GM11168 (cell line): ENCODE measurements at regions not wholly inside any gene's neighbourhood (a gene's known extent, or its start where the extent isn't known, plus 50 kb on each side); places are given as distances from the start of the nearest gene placed in this dataset.

Experiments used
- in situ Hi-C: fragments of 300-500 bp; cut with MboI; formaldehyde crosslinking; loops from one replicate; pipeline ENCODE4 v1.12.0; 2022; ENCODE audit warnings: low sequenced_read_pairs; ENCODE audit not compliant: unreplicated experiment

GRCh38 chr1:193974286-193974798, 787.9 kb upstream of the B3GALT2 start:
- in situ Hi-C loops: no loop called here

- in situ Hi-C loops: no loop called here
These were observed 787.0 kb upstream of the B3GALT2 start for GRCh38 chr1:193973428-193973827.

DNA sequence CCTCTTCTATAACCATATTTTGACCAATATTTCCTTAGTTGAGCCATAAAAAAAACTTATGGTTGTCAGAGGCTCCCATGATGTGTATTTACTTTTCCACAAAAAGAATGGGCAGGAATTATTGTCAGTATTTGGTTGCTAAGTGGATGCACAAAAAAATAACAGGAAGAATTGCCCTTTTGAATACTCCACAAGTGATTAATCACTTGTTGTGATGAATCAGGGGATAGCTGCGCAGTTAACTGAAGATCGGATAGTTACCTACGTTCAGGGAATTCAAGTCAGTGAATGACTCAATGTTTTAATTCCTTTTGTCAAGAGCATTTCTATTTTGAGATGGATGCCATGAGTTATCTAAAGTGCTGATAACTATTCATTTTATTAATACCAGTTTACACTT, 785.2 kb upstream of the B3GALT2 start:
- in situ Hi-C loops: no loop called here

DNA sequence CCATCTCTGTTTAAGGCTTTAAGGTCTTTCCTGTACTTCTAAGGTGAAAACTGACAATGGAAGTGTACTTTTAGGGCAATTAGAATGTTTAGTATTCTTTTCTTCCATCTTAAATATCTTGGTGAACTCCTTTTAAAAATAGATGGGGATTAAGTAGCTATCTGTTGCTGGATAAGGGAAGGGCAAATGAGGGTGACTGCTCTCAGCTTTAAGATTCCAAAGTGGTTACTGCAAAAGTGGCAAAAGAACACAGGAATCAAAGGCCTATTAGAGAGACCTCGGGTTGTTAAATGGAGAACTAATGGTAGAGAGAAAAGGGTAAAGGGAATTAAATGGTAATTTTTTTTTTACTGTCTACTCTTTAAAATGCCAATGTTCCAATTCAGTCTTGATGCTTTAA, 774.1 kb upstream of the B3GALT2 start:
- in situ Hi-C loops: no loop called here

- in situ Hi-C loops: no loop called here
These were observed 773.6 kb upstream of the B3GALT2 start for GRCh38 chr1:193960040-193960439.

DNA sequence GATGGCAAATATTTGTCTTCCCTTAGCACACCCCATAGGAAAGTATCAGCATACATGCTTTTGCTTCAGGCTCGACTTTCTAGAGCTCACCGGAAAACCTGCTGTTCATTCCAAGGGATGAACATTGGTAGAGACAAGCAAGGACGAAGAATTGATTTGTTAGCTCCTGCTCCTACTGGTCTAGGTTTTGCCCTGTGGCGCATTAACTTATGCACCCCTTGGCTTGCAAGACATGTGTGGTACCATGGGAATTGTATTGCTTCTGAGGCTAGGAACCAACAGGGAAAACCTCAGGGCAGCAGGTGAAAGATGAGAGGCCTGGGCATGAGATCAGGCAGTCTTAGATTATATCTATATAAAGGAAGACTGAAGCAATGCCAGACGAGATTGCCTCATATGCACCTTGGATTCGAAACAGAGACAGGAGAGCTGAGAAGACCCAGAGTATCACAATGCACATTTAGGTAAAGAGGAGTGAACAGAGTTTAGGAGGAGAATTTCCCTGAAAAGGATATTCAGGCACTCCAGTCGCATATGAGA, 771.2 kb upstream of the B3GALT2 start:
- in situ Hi-C loops: no loop called here

DNA sequence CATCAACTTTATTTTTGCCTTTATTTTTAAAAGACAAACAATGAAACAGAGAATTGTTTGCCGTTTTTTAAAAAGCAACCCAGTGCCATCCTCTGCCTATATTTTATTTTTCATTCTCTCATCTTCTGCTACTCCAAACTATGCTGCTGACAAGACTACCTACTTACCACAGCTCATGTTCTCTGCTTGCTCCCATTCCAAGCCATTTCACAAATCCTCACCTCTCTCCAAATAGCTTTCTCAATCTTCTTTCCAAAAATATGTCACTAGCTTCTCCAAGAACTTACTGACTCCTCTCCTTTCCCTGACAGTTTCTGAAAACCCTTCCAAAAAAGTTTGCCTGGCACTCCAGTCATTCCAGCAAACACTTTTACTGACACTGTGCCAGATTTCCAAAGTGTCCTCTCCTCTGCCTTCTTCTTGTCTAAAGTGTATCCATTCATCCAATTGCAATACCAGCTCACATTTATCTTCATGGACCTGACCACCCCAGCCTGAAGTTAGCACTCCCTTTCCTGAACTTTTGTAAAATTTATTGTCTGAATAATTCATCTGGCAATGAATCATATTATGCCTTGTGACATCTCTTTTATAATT, 766.5 kb upstream of the B3GALT2 start:
- in situ Hi-C loops: no loop called here

DNA sequence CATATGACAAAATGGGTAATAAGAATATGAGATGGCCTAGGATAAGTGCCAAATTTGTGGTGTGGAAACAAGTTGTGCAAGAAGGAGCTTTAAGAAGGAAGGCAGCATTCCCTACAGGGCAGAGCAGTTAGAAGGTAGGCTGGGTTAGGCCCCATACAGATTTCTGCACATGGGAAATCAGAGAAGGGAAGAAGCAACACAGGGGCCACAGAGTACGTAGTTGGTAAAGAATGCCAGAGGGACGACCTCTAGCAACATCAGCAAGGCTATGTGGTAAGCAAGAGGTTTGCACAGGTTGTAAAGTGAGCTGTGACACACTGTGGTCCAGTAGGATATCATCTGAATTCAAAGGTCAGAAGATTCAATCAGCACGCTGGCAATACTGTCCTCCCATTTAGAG, 765.6 kb upstream of the B3GALT2 start:
- in situ Hi-C loops: no loop called here

- in situ Hi-C loops: no loop called here
These were observed 758.0 kb upstream of the B3GALT2 start for GRCh38 chr1:193944454-193944853.

DNA sequence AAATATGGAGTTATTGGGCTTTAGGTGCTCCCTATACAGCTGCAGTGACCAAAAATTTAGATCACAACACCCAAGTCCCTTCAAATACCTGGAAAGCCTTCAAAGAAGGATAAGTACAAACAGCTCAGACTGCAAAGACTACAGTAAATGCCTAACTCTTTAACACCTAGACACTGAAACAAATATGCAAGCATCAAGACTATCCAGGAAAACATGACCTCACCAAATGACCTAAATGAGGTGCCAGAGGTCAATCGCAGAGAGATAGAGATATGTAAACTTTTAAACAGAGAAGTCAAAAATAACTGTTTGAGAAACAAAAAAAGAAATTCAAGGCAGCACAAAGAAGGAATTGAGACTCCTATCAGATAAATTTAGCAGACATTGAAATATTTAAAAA, 753.8 kb upstream of the B3GALT2 start:
- in situ Hi-C loops: no loop called here

DNA sequence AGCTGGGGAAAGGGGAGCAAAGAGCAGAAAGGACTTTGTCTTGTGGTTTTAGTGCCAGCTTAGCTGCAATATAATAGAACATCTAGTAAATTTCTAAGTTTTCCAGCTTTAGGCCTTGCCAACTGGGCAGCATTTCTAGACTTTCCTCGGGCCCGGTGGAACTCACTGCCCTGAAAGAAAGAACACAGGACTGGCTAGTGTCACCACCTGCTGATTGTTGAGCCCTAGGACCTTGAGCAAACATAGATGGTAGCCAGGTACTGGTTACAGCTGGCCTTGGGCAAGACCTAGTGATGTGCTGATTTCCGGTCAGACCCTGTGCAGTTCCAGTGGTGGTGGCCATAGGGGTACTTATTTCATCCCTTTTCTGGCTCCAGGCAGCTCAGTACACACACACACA, 753.2 kb upstream of the B3GALT2 start:
- in situ Hi-C loops: no loop called here

GRCh38 chr1:193937308-193937707, 750.9 kb upstream of the B3GALT2 start:
- in situ Hi-C loops: no loop called here

DNA sequence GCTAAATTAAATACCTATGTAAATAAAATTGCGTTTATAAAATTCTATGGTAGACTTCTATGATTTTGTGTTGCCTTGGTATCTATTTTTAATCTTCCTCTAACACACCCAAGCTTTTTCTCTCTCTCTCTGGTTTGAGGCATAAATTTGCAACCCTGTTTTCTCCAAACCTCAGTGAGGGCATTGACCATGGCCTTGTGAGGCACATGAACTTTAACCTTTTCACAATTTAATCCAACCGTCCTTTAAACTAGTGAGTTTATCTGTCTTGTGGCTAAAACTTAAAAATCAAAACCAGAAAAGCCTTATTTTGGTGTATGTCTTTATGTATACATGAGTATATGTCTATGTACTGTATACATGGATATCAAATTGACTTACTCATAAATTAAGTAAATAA, 746.6 kb upstream of the B3GALT2 start:
- in situ Hi-C loops: no loop called here

DNA sequence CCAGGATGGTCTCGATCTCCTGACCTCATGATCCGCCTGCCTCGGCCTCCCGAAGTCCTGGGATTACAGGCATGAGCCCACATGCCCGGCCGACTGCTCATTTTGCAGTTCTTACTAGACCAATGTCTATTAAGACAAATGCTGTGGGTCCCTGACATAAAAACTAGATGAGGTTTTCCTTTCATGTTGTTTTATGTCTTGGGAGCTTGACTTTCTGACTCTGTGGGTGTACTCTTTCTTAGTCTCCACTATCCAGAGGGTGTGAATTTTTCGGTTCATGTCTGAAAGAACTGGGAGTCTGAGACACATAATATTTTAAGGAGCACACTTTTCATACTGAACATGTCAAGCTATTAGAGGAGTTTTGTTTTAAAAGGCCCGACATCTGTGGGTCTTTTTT, 744.9 kb upstream of the B3GALT2 start:
- in situ Hi-C loops: no loop called here

GRCh38 chr1:193929374-193930033, 743.1 kb upstream of the B3GALT2 start:
- in situ Hi-C loops: no loop called here

- in situ Hi-C loops: no loop called here
These were observed 741.1 kb upstream of the B3GALT2 start for GRCh38 chr1:193927550-193927949.

DNA sequence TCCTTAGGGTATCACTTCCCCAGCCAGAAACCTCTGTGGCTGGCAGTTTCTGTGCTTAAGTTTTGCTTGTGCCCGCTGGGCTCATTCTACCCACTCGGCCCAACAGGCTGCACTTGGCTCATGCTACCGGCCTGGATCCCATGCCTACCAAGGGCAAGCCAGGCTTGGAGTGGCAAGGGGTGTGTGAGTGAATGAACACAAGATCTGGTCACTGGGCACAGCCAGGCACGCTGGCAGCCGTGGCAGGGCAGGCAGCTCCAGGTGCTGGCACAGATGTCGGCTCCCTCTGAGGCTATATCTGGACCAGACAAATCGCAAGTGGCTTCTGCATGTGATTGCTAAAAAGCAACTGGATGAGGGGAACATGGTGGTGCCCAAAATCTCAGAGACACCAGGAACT, 740.5 kb upstream of the B3GALT2 start:
- in situ Hi-C loops: no loop called here

- in situ Hi-C loops: no loop called here
These were observed 733.4 kb upstream of the B3GALT2 start for GRCh38 chr1:193919827-193920226.

GRCh38 chr1:193916452-193916851, 730.0 kb upstream of the B3GALT2 start:
- in situ Hi-C loops: no loop called here

DNA sequence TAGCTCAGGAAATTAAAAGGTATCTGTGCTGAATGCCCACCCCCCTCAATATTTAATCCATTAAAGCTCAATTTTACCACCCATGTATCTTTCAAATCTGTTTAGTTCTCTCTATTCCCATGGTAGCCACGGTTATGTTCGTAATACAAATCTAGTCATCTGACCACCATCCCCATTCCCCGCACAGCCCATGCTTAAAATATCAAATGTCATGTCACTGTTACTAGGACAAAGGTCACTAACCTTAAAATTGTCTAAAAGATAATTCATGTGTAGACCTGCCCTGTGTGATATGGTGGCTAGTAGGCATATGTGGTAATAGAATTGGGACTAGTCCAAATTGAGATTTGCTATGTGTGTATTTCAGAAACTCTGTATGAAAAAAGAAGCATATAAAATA, 728.5 kb upstream of the B3GALT2 start:
- in situ Hi-C loops: no loop called here

DNA sequence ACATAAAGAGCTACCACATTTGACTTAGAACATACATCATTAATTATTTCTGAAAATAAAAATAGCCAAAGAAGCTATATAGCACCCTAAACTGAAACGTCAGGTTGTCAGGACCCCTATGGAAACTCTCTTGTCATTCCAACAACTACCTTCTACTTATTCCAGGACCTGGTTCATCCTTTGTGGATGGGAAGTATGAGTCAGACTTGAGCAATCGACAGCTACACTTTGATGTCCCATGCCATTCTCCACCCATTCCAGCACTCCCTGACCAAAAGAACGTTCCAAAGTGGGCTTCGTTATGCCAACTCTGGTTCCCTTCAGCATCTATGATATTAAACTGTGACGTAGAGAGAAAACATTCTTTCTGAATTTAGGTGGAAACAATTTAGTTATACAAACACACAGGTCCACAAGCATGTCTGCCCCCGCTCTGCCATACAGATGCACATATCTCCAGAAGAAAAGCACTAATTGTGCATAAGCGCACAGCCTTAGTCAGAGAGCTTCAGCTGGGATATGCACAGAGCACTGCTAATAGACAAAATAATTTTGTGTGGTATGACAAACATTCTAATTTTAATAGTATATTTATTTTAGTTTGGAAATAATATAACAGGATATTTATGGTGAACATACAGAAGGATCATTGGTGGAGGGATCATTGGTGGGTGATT, 723.1 kb upstream of the B3GALT2 start:
- in situ Hi-C loops: no loop called here
